BJ (cell line): ENCODE measurements at regions not wholly inside any gene's neighbourhood (a gene's known extent, or its start where the extent isn't known, plus 50 kb on each side); places are given as distances from the start of the nearest gene placed in this dataset.

Experiments
- CTCF ChIA-PET: fragments of 350-600 bp; formaldehyde crosslinking; extraction: SDS; loops from one replicate; lab custom pipeline; 2021; ENCODE audit warnings: antibody characterized with exemption, inconsistent platforms; lab: Yijun Ruan, JAX
- POLR2A ChIA-PET: fragments of 300-600 bp; sonication (Branson Sonifier 250); formaldehyde crosslinking; extraction: SDS; loops from one replicate; lab custom pipeline; 2021; ENCODE audit warnings: antibody characterized with exemption; lab: Charles Lee
- DNase-seq: peaks from one replicate; pipeline ENCODE4 v3.0.0-alpha.2; 2011; ENCODE audit warnings: low read depth
- H3K27me3 ChIP-seq: 2 replicates; pipeline ENCODE4 v1.6.0; 2011; ENCODE audit warnings: low read length; ENCODE audit not compliant: control insufficient read depth, insufficient read depth
- H3K36me3 ChIP-seq: 2 replicates; pipeline ENCODE4 v1.5.1; 2011; ENCODE audit warnings: low read length; ENCODE audit not compliant: control insufficient read depth, insufficient read depth
- H3K4me3 ChIP-seq: 2 replicates; pipeline ENCODE4 v1.5.1; 2011; ENCODE audit warnings: low read depth, mild to moderate bottlenecking, control low read depth, low read length
- CTCF ChIP-seq: IDR thresholded peaks from 2 replicates; pipeline ENCODE4 v1.5.1; 2011; ENCODE audit warnings: low read depth, mild to moderate bottlenecking, control low read depth, inconsistent platforms, low read length, moderate library complexity; ENCODE audit not compliant: insufficient read depth

GRCh38 chr4:20086799-20087521 lies 164.7 kb upstream of the SLIT2 start:
- CTCF ChIA-PET = no interaction called here
- POLR2A ChIA-PET = no interaction called here
- Histone ChIP-seq H3K27me3 (no peaks in the 10 kb centered on the region), H3K4me3 (no peak overlapping the region), H3K36me3 (no peaks in the 10 kb centered on the region)
- TF ChIP-seq CTCF = no peak
- DNase-seq = no peak

GRCh38 chr4:20086067-20086798 lies 165.5 kb upstream of the SLIT2 start:
- no peak for TF ChIP-seq CTCF
- H3K36me3 ChIP-seq = no peaks in the 10 kb centered on the region
- ChIA-PET CTCF (no interaction called here), POLR2A (no interaction called here)
- H3K27me3 ChIP-seq = no peaks in the 10 kb centered on the region
- H3K4me3 ChIP-seq = no peak overlapping the region
- no peak for DNase-seq

GRCh38 chr4:20085653-20086052 lies 166.1 kb upstream of the SLIT2 start:
- TF ChIP-seq CTCF = no peak
- CTCF ChIA-PET = no interaction called here
- Histone ChIP-seq H3K27me3 (no peaks in the 10 kb centered on the region), H3K4me3 (no peak overlapping the region), H3K36me3 (no peaks in the 10 kb centered on the region)
- POLR2A ChIA-PET = no interaction called here
- DNase-seq = no peak

- no peak for TF ChIP-seq CTCF
- CTCF ChIA-PET = no interaction called here
- POLR2A ChIA-PET = no interaction called here
- H3K4me3 ChIP-seq = no peak overlapping the region
- no peak for DNase-seq
- H3K27me3 ChIP-seq = no peaks in the 10 kb centered on the region
- H3K36me3 ChIP-seq = no peaks in the 10 kb centered on the region
Measured at GRCh38 chr4:20085156-20085555, 166.5 kb upstream of the SLIT2 start.

DNA sequence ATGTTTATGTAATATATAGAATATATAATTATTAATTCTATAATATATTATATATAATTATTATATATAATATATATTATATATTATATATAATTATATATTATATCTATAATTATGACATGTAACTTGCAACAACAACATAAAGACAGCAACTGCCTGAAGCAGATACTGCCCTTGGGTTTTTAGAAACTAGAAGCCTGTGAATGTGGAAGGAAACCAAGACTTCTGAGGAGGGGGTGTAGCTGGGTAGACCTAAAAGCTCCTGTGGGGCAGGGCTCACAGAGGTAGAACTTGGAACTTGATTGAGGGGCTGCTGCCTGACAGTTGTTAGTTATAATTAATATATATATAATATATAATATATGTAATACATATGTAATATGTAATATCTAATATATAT lies 167.2 kb upstream of the SLIT2 start:
- ChIA-PET POLR2A (no interaction called here), CTCF (no interaction called here)
- DNase-seq = no peak
- TF ChIP-seq CTCF = no peak
- H3K4me3 ChIP-seq = no peak overlapping the region
- H3K36me3 ChIP-seq = no peaks in the 10 kb centered on the region
- H3K27me3 ChIP-seq = no peaks in the 10 kb centered on the region
